Loucy (cell line): ENCODE measurements at regions not wholly inside any gene's neighbourhood (a gene's known extent, or its start where the extent isn't known, plus 50 kb on each side); places are given as distances from the start of the nearest gene placed in this dataset.

Source experiments
- H2AFZ ChIP-seq: fragments of 200-600 bp; sonication (generic); 2 replicates; pipeline ENCODE4 v1.6.0; 2016; ENCODE audit warnings: antibody characterized with exemption, mild to moderate bottlenecking, low read length, moderate library complexity
- H3F3A ChIP-seq: fragments of 200-600 bp; 2 replicates; pipeline ENCODE4 v1.6.0; 2016; ENCODE audit warnings: antibody characterized with exemption, low read depth, mild to moderate bottlenecking
- H3K27me3 ChIP-seq: fragments of 200-600 bp; sonication (generic); 2 replicates; pipeline ENCODE4 v1.6.1; 2014; ENCODE audit warnings: low read length, mild to moderate bottlenecking; ENCODE audit not compliant: insufficient read depth, poor library complexity, severe bottlenecking
- H3K36me3 ChIP-seq: fragments of 200-600 bp; sonication (generic); 2 replicates; pipeline ENCODE4 v1.6.1; 2016; ENCODE audit warnings: low read length; ENCODE audit not compliant: insufficient read depth
- H3K4me1 ChIP-seq: fragments of 200-600 bp; sonication (generic); 2 replicates; pipeline ENCODE4 v1.5.1; 2014; ENCODE audit warnings: low read length, mild to moderate bottlenecking; ENCODE audit not compliant: insufficient read depth, poor library complexity, severe bottlenecking
- H3K4me2 ChIP-seq: fragments of 200-600 bp; sonication (generic); 2 replicates; pipeline ENCODE4 v1.6.0; 2014; ENCODE audit warnings: antibody characterized with exemption, low read length, low read depth, mild to moderate bottlenecking; ENCODE audit not compliant: poor library complexity, severe bottlenecking
- H3K4me3 ChIP-seq: fragments of 200-600 bp; sonication (generic); 2 replicates; pipeline ENCODE4 v1.5.1; 2014; ENCODE audit warnings: low read length, mild to moderate bottlenecking, mixed read lengths; ENCODE audit not compliant: poor library complexity, severe bottlenecking
- H3K79me2 ChIP-seq: fragments of 200-600 bp; sonication (generic); 2 replicates; pipeline ENCODE4 v1.6.1; 2014; ENCODE audit warnings: low read length; ENCODE audit not compliant: insufficient read depth
- H3K9ac ChIP-seq: fragments of 200-600 bp; sonication (generic); 2 replicates; pipeline ENCODE4 v1.6.0; 2014; ENCODE audit warnings: mild to moderate bottlenecking, low read depth, low read length, moderate library complexity; ENCODE audit not compliant: poor library complexity, severe bottlenecking
- H3K9me2 ChIP-seq: fragments of 200-600 bp; sonication (generic); replicated peaks from 2 replicates; pipeline ENCODE4 v1.6.1; 2016; ENCODE audit warnings: low read depth, low read length, mixed read lengths
- H3K9me3 ChIP-seq: fragments of 200-600 bp; sonication (generic); 2 replicates; pipeline ENCODE4 v1.6.1; 2014; ENCODE audit warnings: mild to moderate bottlenecking, antibody characterized with exemption, low read length, low read depth; ENCODE audit not compliant: insufficient read depth
- H4K20me1 ChIP-seq: fragments of 200-600 bp; sonication (generic); 2 replicates; pipeline ENCODE4 v1.6.0; 2014; ENCODE audit warnings: antibody characterized with exemption, low read length, mild to moderate bottlenecking; ENCODE audit not compliant: insufficient read depth, poor library complexity, severe bottlenecking
- CTCF ChIP-seq: fragments of 200-600 bp; sonication (generic); conservative IDR thresholded peaks from 2 replicates; pipeline ENCODE4 v1.5.1; 2014; ENCODE audit warnings: mild to moderate bottlenecking, antibody characterized with exemption, low read length
- EZH2phosphoT487 ChIP-seq: fragments of 200-600 bp; IDR thresholded peaks from 2 replicates; pipeline ENCODE4 v1.6.1; 2018; ENCODE audit warnings: antibody characterized with exemption, mild to moderate bottlenecking, moderate library complexity, borderline replicate concordance

- Histone ChIP-seq H3K27me3 (no peaks in the 10 kb centered on the region), H4K20me1 (no peaks in the 10 kb centered on the region), H3K4me3 (no peak overlapping the region), H3K36me3 (no peaks in the 10 kb centered on the region), H3K9me2 (no peaks in the 10 kb centered on the region), H3F3A (no peaks in the 10 kb centered on the region), H3K9ac (no peak overlapping the region), H3K4me2 (no peak overlapping the region), H3K4me1 (no peaks in the 10 kb centered on the region), H3K79me2 (no peaks in the 10 kb centered on the region), H3K9me3 (no peaks in the 10 kb centered on the region), H2AFZ (no peak overlapping the region)
- no peak for TF ChIP-seq CTCF
Observed at GRCh38 chr12:111032591-111032919, 112.2 kb upstream of the MYL2 start.

GRCh38 chr12:111031916-111032590 is 111.7 kb upstream of the MYL2 start:
- Histone ChIP-seq H3K27me3 (no peaks in the 10 kb centered on the region), H4K20me1 (no peaks in the 10 kb centered on the region), H3K9ac (no peak overlapping the region)

GRCh38 chr12:111030800-111031199 is 110.4 kb upstream of the MYL2 start:
- no peaks in the 10 kb centered on the region for H3K79me2 ChIP-seq
- no peaks in the 10 kb centered on the region for H3K4me1 ChIP-seq
- TF ChIP-seq EZH2phosphoT487 = no peak
- TF ChIP-seq CTCF = no peak
- H3K4me3 ChIP-seq = no peak overlapping the region
- no peaks in the 10 kb centered on the region for H4K20me1 ChIP-seq
- no peaks in the 10 kb centered on the region for H3F3A ChIP-seq
- no peak overlapping the region for H3K9ac ChIP-seq
- H3K9me3 ChIP-seq = no peaks in the 10 kb centered on the region
- H3K36me3 ChIP-seq = no peaks in the 10 kb centered on the region
- no peak overlapping the region for H3K4me2 ChIP-seq
- H3K27me3 ChIP-seq = no peaks in the 10 kb centered on the region
- H2AFZ ChIP-seq = no peak overlapping the region
- no peaks in the 10 kb centered on the region for H3K9me2 ChIP-seq

More at GRCh38 chr12:111031916-111032590, 111.7 kb upstream of the MYL2 start:
- Histone ChIP-seq H3K4me2 (no peak overlapping the region), H3K9me2 (no peaks in the 10 kb centered on the region), H3K4me3 (no peak overlapping the region), H3K4me1 (no peaks in the 10 kb centered on the region), H3F3A (no peaks in the 10 kb centered on the region), H3K79me2 (no peaks in the 10 kb centered on the region), H3K36me3 (no peaks in the 10 kb centered on the region), H3K9me3 (no peaks in the 10 kb centered on the region), H2AFZ (no peak overlapping the region)
- TF ChIP-seq CTCF (no peak), EZH2phosphoT487 (no peak)
